H1 (cell line): ENCODE measurements at regions not wholly inside any gene's neighbourhood (a gene's known extent, or its start where the extent isn't known, plus 50 kb on each side); places are given as distances from the start of the nearest gene placed in this dataset.

ENCODE experiments used
- EGR1 ChIP-seq: IDR thresholded peaks from 2 replicates; pipeline ENCODE4 v1.6.1; 2011; ENCODE audit warnings: low read depth, low read length, borderline replicate concordance
- KDM4A ChIP-seq: IDR thresholded peaks from one replicate; pipeline ENCODE4 v1.7.1; 2012; ENCODE audit warnings: low read depth, mild to moderate bottlenecking, moderate library complexity, low read length, inconsistent platforms; ENCODE audit not compliant: severe bottlenecking
- TF ChIP-seq, protein P1 (sequence below): IDR thresholded peaks from 2 replicates; pipeline ENCODE4 v1.6.1; 2011; ENCODE audit warnings: low read depth, mild to moderate bottlenecking, low read length; ENCODE audit not compliant: insufficient read depth

DNA sequence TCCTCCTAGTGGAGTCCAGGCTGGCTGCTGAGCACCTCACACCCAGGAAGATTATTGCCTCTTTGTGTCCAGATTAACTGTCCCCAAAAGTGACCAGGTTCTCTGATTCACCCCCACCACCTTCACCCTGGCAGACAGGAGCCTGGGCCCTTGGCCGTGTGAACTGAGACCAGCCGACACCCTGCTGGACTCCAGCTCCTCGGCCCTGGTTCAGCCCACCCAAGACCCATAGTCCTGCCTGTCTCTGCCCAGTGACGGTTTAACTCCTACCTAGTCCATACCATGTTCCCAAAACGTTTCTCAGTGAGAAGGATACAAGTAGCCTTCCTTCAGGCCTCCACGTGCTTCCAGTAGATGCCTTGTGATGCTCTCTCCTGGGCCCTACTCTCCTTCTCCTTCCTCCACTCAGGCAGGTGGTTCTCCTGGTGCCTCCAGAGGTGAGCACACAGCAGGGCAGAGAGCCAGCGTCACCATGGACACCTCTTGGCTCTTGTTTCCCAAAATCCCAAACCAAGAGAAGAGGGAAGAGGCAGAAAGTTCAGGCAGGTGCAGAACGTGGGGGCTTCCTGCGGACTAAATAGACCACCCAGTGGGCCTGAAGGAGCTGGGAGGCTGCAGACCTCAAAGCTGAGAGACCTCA is 134.4 kb upstream of the CST7 start (continued):
- no peak for TF ChIP-seq EGR1
- TF ChIP-seq, protein P1, sequence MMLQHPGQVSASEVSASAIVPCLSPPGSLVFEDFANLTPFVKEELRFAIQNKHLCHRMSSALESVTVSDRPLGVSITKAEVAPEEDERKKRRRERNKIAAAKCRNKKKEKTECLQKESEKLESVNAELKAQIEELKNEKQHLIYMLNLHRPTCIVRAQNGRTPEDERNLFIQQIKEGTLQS = no peak
- no peak for TF ChIP-seq KDM4A
